Lung (tissue), 11 donors: ENCODE measurements at regions not wholly inside any gene's neighbourhood (a gene's known extent, or its start where the extent isn't known, plus 50 kb on each side); places are given as distances from the start of the nearest gene placed in this dataset.
A peak's percentile ranks its signal among the peaks of the same experiment; 100 is the strongest.

ENCODE experiments used
- ATAC-seq: fragments of 200-7000 bp; cut with Tn5 transposase; one replicate; pipeline ENCODE4 v1.9.1; 2020; ENCODE audit warnings: moderate number of reproducible peaks; ENCODE audit not compliant: insufficient read depth, low FRiP score
- DNase-seq, 3 donors: peaks; one replicate each; pipeline ENCODE4 v3.0.0-alpha.2; 2013 to 2017
- H3K27ac ChIP-seq, 2 donors: one replicate each; pipeline ENCODE4 v1.5.1; 2013; ENCODE audit warnings: mild to moderate bottlenecking in 2 of 2, moderate library complexity in 2 of 2, control low read depth in 1 of 2, inconsistent platforms in 1 of 2, low read depth in 1 of 2, low read length in 1 of 2
- H3K27me3 ChIP-seq, 3 donors: one replicate each; pipeline ENCODE4 v1.5.1; 2013; ENCODE audit warnings: low read length in 2 of 3; ENCODE audit not compliant: control insufficient read depth in 3 of 3, insufficient read depth in 3 of 3
- H3K36me3 ChIP-seq, 4 donors: one replicate each; pipeline ENCODE4 v1.5.1; 2013; ENCODE audit warnings: low read length in 4 of 4, mild to moderate bottlenecking in 1 of 4, moderate library complexity in 1 of 4; ENCODE audit not compliant: control insufficient read depth in 4 of 4, insufficient read depth in 4 of 4
- H3K4me1 ChIP-seq, 5 donors: one replicate each; pipeline ENCODE4 v1.5.1; 2013; ENCODE audit warnings: low read length in 5 of 5, mild to moderate bottlenecking in 2 of 5, moderate library complexity in 1 of 5; ENCODE audit not compliant: control insufficient read depth in 5 of 5, insufficient read depth in 5 of 5
- H3K4me3 ChIP-seq: one replicate; pipeline ENCODE4 v1.5.1; 2013; ENCODE audit warnings: mild to moderate bottlenecking, control low read depth, moderate library complexity
- H3K9ac ChIP-seq, 2 donors: one replicate each; pipeline ENCODE4 v1.5.1; 2013; ENCODE audit warnings: low read length in 2 of 2, control low read depth in 1 of 2; ENCODE audit not compliant: insufficient read depth in 1 of 2
- H3K9me3 ChIP-seq, 4 donors: one replicate each; pipeline ENCODE4 v1.5.1; 2013; ENCODE audit warnings: low read length in 3 of 4, mild to moderate bottlenecking in 1 of 4, moderate library complexity in 1 of 4; ENCODE audit not compliant: control insufficient read depth in 4 of 4, insufficient read depth in 3 of 4
- WGBS, 2 donors: extraction: QIAGEN DNeasy Blood & Tissue Kit; methylation state at CpG; one replicate each; pipeline ENCODE4 v1.1.7; 2013; 5-methylcytosine and 5-hydroxymethylcytosine counted together
- TF ChIP-seq, protein P1 (sequence below): IDR thresholded peaks from 2 replicates; pipeline ENCODE4 v1.5.1; 2012; ENCODE audit warnings: mild to moderate bottlenecking; ENCODE audit errors: control extremely low read depth, extremely low read depth
- donor health status: control.
- donor health status: control.
- donor health status: Bipolar disorder and iron deficiency.
- donor health status: healthy.
- donor health status: DM: yes; HTN: yes; CAD: no.

DNA sequence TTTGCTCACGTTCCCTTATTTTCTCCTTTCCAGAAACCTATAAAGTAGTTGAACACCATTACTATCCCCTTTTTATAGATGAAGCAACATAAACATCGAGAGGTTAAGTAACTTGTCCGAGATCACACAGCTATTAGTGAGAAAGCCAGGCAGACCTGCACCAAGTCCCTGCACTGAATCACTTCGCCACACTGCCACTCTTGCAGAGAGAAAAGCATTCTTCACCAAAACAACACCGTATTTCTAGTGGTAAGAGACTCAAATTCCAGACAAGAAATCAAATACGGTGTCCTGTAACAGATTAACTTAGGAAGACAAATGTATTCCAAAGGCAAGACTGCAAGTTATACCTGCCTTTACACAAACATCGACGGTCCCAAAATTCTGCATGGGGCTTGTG, 82.0 kb upstream of the DMRT1 start:
- 82 to 87% methylated on average over 8 of the region's 8 CpGs for WGBS, 2 donors
- H3K27me3 ChIP-seq = peaks cover 0 to 3% (median 0%) of the 10 kb centered on the region in 3 donors
- peaks cover 0 to 2% (median 0%) of the 10 kb centered on the region in 4 donors for H3K9me3 ChIP-seq
- no peak overlapping the region for H3K27ac ChIP-seq
- no peak for ATAC-seq
- no peak overlapping the region for H3K9ac ChIP-seq
- no peaks in the 10 kb centered on the region for H3K36me3 ChIP-seq
- no peak overlapping the region for H3K4me3 ChIP-seq
- peaks cover 0 to 5% (median 0%) of the 10 kb centered on the region in 5 donors for H3K4me1 ChIP-seq
- no peak for DNase-seq
- TF ChIP-seq, protein P1, sequence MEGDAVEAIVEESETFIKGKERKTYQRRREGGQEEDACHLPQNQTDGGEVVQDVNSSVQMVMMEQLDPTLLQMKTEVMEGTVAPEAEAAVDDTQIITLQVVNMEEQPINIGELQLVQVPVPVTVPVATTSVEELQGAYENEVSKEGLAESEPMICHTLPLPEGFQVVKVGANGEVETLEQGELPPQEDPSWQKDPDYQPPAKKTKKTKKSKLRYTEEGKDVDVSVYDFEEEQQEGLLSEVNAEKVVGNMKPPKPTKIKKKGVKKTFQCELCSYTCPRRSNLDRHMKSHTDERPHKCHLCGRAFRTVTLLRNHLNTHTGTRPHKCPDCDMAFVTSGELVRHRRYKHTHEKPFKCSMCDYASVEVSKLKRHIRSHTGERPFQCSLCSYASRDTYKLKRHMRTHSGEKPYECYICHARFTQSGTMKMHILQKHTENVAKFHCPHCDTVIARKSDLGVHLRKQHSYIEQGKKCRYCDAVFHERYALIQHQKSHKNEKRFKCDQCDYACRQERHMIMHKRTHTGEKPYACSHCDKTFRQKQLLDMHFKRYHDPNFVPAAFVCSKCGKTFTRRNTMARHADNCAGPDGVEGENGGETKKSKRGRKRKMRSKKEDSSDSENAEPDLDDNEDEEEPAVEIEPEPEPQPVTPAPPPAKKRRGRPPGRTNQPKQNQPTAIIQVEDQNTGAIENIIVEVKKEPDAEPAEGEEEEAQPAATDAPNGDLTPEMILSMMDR = no peak

DNA sequence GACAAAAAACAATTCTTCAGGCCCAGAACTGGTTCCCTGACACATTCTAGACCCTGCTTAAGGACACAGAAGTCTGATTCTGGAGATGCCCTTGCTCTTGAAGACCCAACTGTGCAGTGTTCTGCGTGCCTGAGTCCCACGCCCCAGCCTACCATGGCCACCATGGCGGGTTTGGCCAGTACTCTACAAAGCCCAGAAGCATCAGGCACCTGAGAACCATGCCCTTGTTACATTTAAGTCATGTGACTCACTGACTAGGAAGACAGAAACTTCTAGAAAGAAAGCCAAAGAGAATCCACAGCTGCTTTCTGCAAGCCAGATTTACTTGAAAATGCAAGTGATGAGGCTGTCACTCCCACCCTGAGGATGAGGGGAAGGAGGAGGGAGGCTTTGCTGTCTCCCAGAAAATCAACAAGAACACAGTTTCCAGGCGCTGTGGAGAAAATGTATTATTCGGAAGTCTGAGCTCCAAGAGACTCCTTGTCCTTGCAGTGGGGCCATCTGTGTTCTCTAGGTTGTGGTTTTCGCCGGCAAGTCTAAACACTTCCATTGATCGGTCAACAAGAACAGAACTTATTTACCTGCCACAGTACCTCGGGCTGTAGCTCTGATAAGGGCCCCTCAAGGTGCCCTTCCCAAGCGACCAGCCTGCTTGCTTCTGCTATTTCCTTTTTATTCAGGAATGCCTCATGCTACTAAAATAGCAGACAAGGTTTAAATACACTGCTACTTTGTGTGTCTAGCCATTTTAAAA, 81.3 kb upstream of the DMRT1 start:
- H3K4me3 ChIP-seq = no peak overlapping the region
- TF ChIP-seq, protein P1 = no peak
- H3K27ac ChIP-seq = no peak overlapping the region
- peaks cover 0 to 2% (median 0%) of the 10 kb centered on the region in 4 donors for H3K9me3 ChIP-seq
- no peak overlapping the region for H3K9ac ChIP-seq
- 88 to 91% methylated on average over 10 of the region's 10 CpGs for WGBS, 2 donors
- ATAC-seq = no peak
- H3K4me1 ChIP-seq = peaks cover 0 to 5% (median 0%) of the 10 kb centered on the region in 5 donors
- peaks cover 0 to 3% (median 0%) of the 10 kb centered on the region in 3 donors for H3K27me3 ChIP-seq
- H3K36me3 ChIP-seq = no peaks in the 10 kb centered on the region
- DNase-seq = no peak

DNA sequence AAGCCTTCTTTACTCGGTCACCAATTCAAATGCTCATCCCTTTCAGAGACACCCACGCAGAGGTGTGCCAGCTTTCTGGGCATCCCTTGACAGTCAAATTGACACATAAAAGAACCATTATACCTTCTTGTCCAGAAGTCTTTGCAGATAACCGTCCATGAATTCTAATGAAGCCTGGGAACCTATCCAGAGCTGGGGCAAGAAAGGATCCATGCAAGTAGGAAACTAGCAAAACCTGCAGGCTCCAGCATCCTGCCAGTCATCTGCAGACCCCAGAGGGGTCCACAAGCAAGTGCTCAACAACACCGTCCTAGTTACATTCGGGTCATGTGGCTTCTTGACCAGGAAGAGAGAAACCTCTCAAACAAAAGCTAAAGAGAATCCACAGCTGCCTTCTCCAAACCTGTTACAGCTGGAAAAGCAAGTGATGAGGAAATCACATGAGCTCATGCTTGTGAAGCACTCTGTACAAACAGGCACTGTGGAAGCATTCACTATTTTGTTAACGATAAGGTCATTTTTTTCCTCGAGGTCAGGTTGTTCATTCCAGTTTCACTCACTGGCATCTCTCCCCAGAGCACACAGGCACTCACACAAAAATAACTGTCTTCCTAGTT, 80.2 kb upstream of the DMRT1 start:
- H3K4me3 ChIP-seq = no peak overlapping the region
- no peak overlapping the region for H3K27ac ChIP-seq
- H3K4me1 ChIP-seq = peaks cover 0 to 2% (median 0%) of the 10 kb centered on the region in 5 donors
- TF ChIP-seq, protein P1 = no peak
- no peaks in the 10 kb centered on the region for H3K36me3 ChIP-seq
- H3K27me3 ChIP-seq = peaks cover 0 to 5% (median 0%) of the 10 kb centered on the region in 3 donors
- peaks cover 0 to 2% (median 0%) of the 10 kb centered on the region in 4 donors for H3K9me3 ChIP-seq
- no peak for ATAC-seq
- 69 to 85% methylated on average over 7 of the region's 7 CpGs for WGBS, 2 donors
- H3K9ac ChIP-seq = no peak overlapping the region
- DNase-seq = peak in 2 of 3 donors; percentile 21 to 69
